ENCODE measurements at regions not wholly inside any gene's neighbourhood (a gene's known extent, or its start where the extent isn't known, plus 50 kb on each side); places are given as distances from the start of the nearest gene placed in this dataset.

DNA sequence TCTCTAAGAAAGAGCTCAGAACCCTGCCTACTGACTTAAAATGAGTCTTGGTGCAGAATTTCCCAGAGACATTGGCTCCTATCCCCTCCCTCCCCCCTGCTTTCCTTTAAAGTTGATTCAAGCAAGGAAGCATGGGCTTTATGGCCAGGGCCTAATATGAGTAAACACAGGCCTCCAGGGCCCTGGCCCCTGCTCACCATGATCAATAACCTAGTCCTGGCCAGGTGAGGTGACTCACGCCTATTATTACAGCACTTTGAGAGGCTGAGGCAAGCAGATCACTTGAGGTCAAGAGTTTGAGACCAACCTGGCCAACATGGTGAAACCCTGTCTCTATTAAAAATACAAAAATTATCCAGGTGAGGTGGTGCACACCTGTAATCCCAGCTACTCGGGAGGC is 165.1 kb upstream of the TMCC3 start:
- no peak for DNase-seq
- H3K36me3 ChIP-seq (ENCODE audit: insufficient read depth, low read length) = no peaks in the 10 kb centered on the region
- Mint-ChIP-seq H3K4me3 (no peak overlapping the region), H3K27ac (no peak overlapping the region), H3K4me1 (no peaks in the 10 kb centered on the region), H3K36me3 (peaks cover 2 to 5% of the 10 kb centered on the region in 2 donors), H3K27me3 (peaks cover 0 to 1% of the 10 kb centered on the region in 2 donors), H3K9me3 (peaks cover 5 to 38% (median 30%) of the 10 kb centered on the region in 8 donors)
- H3K4me3 ChIP-seq (ENCODE audit: low read length in 2 of 2) = no peak overlapping the region
- H3K4me1 ChIP-seq (ENCODE audit: insufficient read depth, low read length) = no peaks in the 10 kb centered on the region
- intact Hi-C loops (cut with micrococcal nuclease) = no loop called here
- no peaks in the 10 kb centered on the region for H3K27me3 ChIP-seq (ENCODE audit: insufficient read depth, low read length)
- CTCF ChIA-PET (ENCODE audit: partially characterized antibody) = no interaction called here
- no peak overlapping the region for H3K27ac ChIP-seq (ENCODE audit: low read depth, low read length)
- POLR2A ChIA-PET (ENCODE audit: partially characterized antibody) = no interaction called here
- H3K9me3 ChIP-seq (ENCODE audit: control insufficient read depth in 1 of 2, low read length in 2 of 2) = peaks cover 0 to 6% of the 10 kb centered on the region in 2 donors

- Histone ChIP-seq H3K27me3 (ENCODE audit: insufficient read depth, low read length) (no peaks in the 10 kb centered on the region), H3K36me3 (ENCODE audit: insufficient read depth, low read length) (no peaks in the 10 kb centered on the region), H3K4me1 (ENCODE audit: insufficient read depth, low read length) (no peaks in the 10 kb centered on the region), H3K27ac (ENCODE audit: low read depth, low read length) (no peak overlapping the region), H3K4me3 (ENCODE audit: low read length in 2 of 2) (no peak overlapping the region), H3K9me3 (ENCODE audit: control insufficient read depth in 1 of 2, low read length in 2 of 2) (peaks cover 0 to 6% of the 10 kb centered on the region in 2 donors)
- H3K27ac Mint-ChIP-seq = no peak overlapping the region
- intact Hi-C loops (cut with micrococcal nuclease) = no loop called here
- peaks cover 5 to 43% (median 32%) of the 10 kb centered on the region in 8 donors for H3K9me3 Mint-ChIP-seq
- H3K27me3 Mint-ChIP-seq = peaks cover 0 to 5% of the 10 kb centered on the region in 2 donors
- H3K4me1 Mint-ChIP-seq = no peaks in the 10 kb centered on the region
- ChIA-PET POLR2A (ENCODE audit: partially characterized antibody) (no interaction called here), CTCF (ENCODE audit: partially characterized antibody) (no interaction called here)
- no peak for DNase-seq
- H3K36me3 Mint-ChIP-seq = peaks cover 2 to 5% of the 10 kb centered on the region in 2 donors
- no peak overlapping the region for H3K4me3 Mint-ChIP-seq
These were observed 163.0 kb upstream of the TMCC3 start for GRCh38 chr12:94813314-94813713.

GRCh38 chr12:94812345-94812744 is 162.0 kb upstream of the TMCC3 start:
- Mint-ChIP-seq H3K36me3 (peaks cover 2 to 5% of the 10 kb centered on the region in 2 donors), H3K27me3 (peaks cover 4 to 7% of the 10 kb centered on the region in 2 donors), H3K9me3 (peaks cover 5 to 43% (median 32%) of the 10 kb centered on the region in 8 donors), H3K4me1 (no peaks in the 10 kb centered on the region), H3K4me3 (no peak overlapping the region), H3K27ac (no peak overlapping the region)
- DNase-seq = no peak
- no peaks in the 10 kb centered on the region for H3K4me1 ChIP-seq (ENCODE audit: insufficient read depth, low read length)
- ChIA-PET POLR2A (ENCODE audit: partially characterized antibody) (no interaction called here), CTCF (ENCODE audit: partially characterized antibody) (no interaction called here)
- intact Hi-C loops (cut with micrococcal nuclease) = no loop called here
- H3K27me3 ChIP-seq (ENCODE audit: insufficient read depth, low read length) = no peaks in the 10 kb centered on the region
- H3K4me3 ChIP-seq (ENCODE audit: low read length in 2 of 2) = no peak overlapping the region
- no peak overlapping the region for H3K27ac ChIP-seq (ENCODE audit: low read depth, low read length)
- H3K36me3 ChIP-seq (ENCODE audit: insufficient read depth, low read length) = no peaks in the 10 kb centered on the region
- peaks cover 0 to 6% of the 10 kb centered on the region in 2 donors for H3K9me3 ChIP-seq (ENCODE audit: control insufficient read depth in 1 of 2, low read length in 2 of 2)

GRCh38 chr12:94811611-94812010 is 161.3 kb upstream of the TMCC3 start:
- POLR2A ChIA-PET (ENCODE audit: partially characterized antibody) = no interaction called here
- CTCF ChIA-PET (ENCODE audit: partially characterized antibody) = no interaction called here
- H3K27ac ChIP-seq (ENCODE audit: low read depth, low read length) = no peak overlapping the region
- no peak overlapping the region for H3K27ac Mint-ChIP-seq
- H3K27me3 ChIP-seq (ENCODE audit: insufficient read depth, low read length) = no peaks in the 10 kb centered on the region
- no peaks in the 10 kb centered on the region for H3K36me3 ChIP-seq (ENCODE audit: insufficient read depth, low read length)
- DNase-seq = no peak
- H3K4me1 ChIP-seq (ENCODE audit: insufficient read depth, low read length) = no peaks in the 10 kb centered on the region
- H3K4me1 Mint-ChIP-seq = no peaks in the 10 kb centered on the region
- no peak overlapping the region for H3K4me3 Mint-ChIP-seq
- intact Hi-C loops (cut with micrococcal nuclease) = no loop called here
- peaks cover 4 to 12% of the 10 kb centered on the region in 2 donors for H3K27me3 Mint-ChIP-seq
- peaks cover 0 to 6% of the 10 kb centered on the region in 2 donors for H3K9me3 ChIP-seq (ENCODE audit: control insufficient read depth in 1 of 2, low read length in 2 of 2)
- H3K9me3 Mint-ChIP-seq = peaks cover 5 to 45% (median 32%) of the 10 kb centered on the region in 8 donors
- H3K36me3 Mint-ChIP-seq = peaks cover 2 to 5% of the 10 kb centered on the region in 2 donors
- H3K4me3 ChIP-seq (ENCODE audit: low read length in 2 of 2) = no peak overlapping the region

DNA sequence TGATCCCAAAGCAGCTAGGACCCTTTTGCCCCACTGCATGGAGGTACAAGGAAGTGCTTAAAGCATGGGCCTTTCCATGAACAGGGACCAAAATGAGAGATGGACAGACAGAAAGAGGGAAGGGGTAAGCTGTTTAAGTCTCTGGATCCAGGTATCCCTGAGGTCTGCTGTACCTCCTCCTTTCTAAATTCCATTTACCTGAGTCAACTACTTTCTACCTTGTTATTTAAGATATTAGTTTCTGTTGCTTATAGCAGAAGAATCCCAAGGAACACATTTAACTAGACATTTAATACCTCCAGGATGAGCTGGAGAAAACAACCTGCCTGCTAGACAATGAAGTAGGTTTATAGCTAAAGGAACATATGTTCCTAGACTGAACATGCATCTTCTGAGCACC is 157.6 kb upstream of the TMCC3 start:
- Histone ChIP-seq H3K4me1 (ENCODE audit: insufficient read depth, low read length) (no peaks in the 10 kb centered on the region), H3K27ac (ENCODE audit: low read depth, low read length) (no peak overlapping the region), H3K9me3 (ENCODE audit: control insufficient read depth in 1 of 2, low read length in 2 of 2) (peaks cover 0 to 6% of the 10 kb centered on the region in 2 donors), H3K36me3 (ENCODE audit: insufficient read depth, low read length) (no peaks in the 10 kb centered on the region), H3K27me3 (ENCODE audit: insufficient read depth, low read length) (no peaks in the 10 kb centered on the region), H3K4me3 (ENCODE audit: low read length in 2 of 2) (no peak overlapping the region)
- peaks cover 4 to 16% of the 10 kb centered on the region in 2 donors for H3K27me3 Mint-ChIP-seq
- ChIA-PET POLR2A (ENCODE audit: partially characterized antibody) (no interaction called here), CTCF (ENCODE audit: partially characterized antibody) (no interaction called here)
- H3K36me3 Mint-ChIP-seq = no peaks in the 10 kb centered on the region
- no peaks in the 10 kb centered on the region for H3K4me1 Mint-ChIP-seq
- no peak overlapping the region for H3K4me3 Mint-ChIP-seq
- DNase-seq = no peak
- peaks cover 0 to 31% (median 18%) of the 10 kb centered on the region in 8 donors for H3K9me3 Mint-ChIP-seq
- H3K27ac Mint-ChIP-seq = no peak overlapping the region
- intact Hi-C loops (cut with micrococcal nuclease) = no loop called here

GRCh38 chr12:94806617-94807016 is 156.3 kb upstream of the TMCC3 start:
- Mint-ChIP-seq H3K4me3 (no peak overlapping the region), H3K9me3 (peaks cover 0 to 18% (median 9%) of the 10 kb centered on the region in 8 donors), H3K4me1 (no peaks in the 10 kb centered on the region), H3K27me3 (peaks cover 4 to 16% of the 10 kb centered on the region in 2 donors), H3K36me3 (no peaks in the 10 kb centered on the region), H3K27ac (no peak overlapping the region)
- Histone ChIP-seq H3K4me3 (ENCODE audit: low read length in 2 of 2) (no peak overlapping the region), H3K27ac (ENCODE audit: low read depth, low read length) (no peak overlapping the region), H3K9me3 (ENCODE audit: control insufficient read depth in 1 of 2, low read length in 2 of 2) (no peaks in the 10 kb centered on the region), H3K4me1 (ENCODE audit: insufficient read depth, low read length) (no peaks in the 10 kb centered on the region), H3K36me3 (ENCODE audit: insufficient read depth, low read length) (no peaks in the 10 kb centered on the region), H3K27me3 (ENCODE audit: insufficient read depth, low read length) (no peaks in the 10 kb centered on the region)
- DNase-seq = no peak
- intact Hi-C loops (cut with micrococcal nuclease) = no loop called here
- ChIA-PET CTCF (ENCODE audit: partially characterized antibody) (no interaction called here), POLR2A (ENCODE audit: partially characterized antibody) (no interaction called here)

DNA sequence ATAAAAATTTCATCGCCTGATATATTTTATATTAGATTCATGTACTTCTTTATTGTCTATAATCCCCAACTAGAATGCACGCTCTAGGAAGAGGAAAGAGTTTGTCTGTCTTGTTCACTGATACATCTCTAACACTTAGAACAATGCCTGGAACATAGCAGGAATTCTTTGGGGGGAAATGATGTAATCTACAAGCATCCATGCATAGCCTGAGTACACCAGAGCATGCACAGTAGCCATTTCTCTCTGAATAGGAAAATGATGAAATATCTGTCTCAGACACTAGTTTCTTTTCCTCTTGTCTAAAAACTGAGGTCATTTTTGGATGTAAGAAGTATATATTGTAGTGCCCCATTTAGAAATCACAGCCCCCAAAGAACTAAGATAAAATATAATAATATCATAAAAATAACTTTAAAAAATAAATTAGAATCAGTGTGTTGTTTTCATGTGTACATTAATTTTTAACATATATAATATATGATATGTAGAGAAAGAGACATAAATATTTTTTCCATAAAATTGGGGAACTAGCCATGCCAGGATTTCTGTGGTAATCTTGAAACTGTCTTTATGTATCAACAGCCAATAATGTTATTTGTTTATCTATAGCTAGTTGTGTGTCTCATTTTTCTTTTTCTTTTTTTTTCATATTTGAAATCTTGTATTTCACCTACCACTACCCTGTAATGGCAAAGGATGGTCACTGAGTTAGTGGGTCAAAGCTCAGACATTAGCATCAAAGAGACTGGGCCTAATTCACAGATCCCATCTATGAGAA is 155.6 kb upstream of the TMCC3 start:
- Mint-ChIP-seq H3K9me3 (peaks cover 0 to 11% (median 6%) of the 10 kb centered on the region in 8 donors), H3K27me3 (peaks cover 4 to 16% of the 10 kb centered on the region in 2 donors), H3K4me1 (no peaks in the 10 kb centered on the region), H3K4me3 (no peak overlapping the region), H3K27ac (no peak overlapping the region), H3K36me3 (no peaks in the 10 kb centered on the region)
- Histone ChIP-seq H3K36me3 (ENCODE audit: insufficient read depth, low read length) (no peaks in the 10 kb centered on the region), H3K4me1 (ENCODE audit: insufficient read depth, low read length) (no peaks in the 10 kb centered on the region), H3K4me3 (ENCODE audit: low read length in 2 of 2) (no peak overlapping the region), H3K9me3 (ENCODE audit: control insufficient read depth in 1 of 2, low read length in 2 of 2) (no peaks in the 10 kb centered on the region), H3K27me3 (ENCODE audit: insufficient read depth, low read length) (no peaks in the 10 kb centered on the region), H3K27ac (ENCODE audit: low read depth, low read length) (no peak overlapping the region)
- ChIA-PET CTCF (ENCODE audit: partially characterized antibody) (no interaction called here), POLR2A (ENCODE audit: partially characterized antibody) (no interaction called here)
- DNase-seq = no peak
- intact Hi-C loops (cut with micrococcal nuclease) = no loop called here
